K562 (cell line): ENCODE measurements at regions not wholly inside any gene's neighbourhood (a gene's known extent, or its start where the extent isn't known, plus 50 kb on each side); places are given as distances from the start of the nearest gene placed in this dataset.

Source experiments
- ATAC-seq: fragments of 200-7000 bp; cut with Tn5 transposase; 3 replicates; pipeline ENCODE4 v1.9.1; 2020; ENCODE audit warnings: moderate library complexity
- BruUV-seq: library from RNA; stranded (reverse); fragments of 400-500 nt; replicated peaks from 2 replicates; lab custom pipeline; 2021; lab: Mats Ljungman, UMichigan
- CTCF ChIA-PET: fragments of 300-600 bp; formaldehyde crosslinking; extraction: SDS; loops from one replicate; lab custom pipeline; 2021; ENCODE audit warnings: low intra/inter-chr PET ratio; lab: Yijun Ruan, JAX
- POLR2A ChIA-PET: fragments of 300-600, 350-650 bp; sonication (Branson Sonifier 250); formaldehyde crosslinking; extraction: SDS; loops from one replicate; lab custom pipeline; 2021; ENCODE audit warnings: antibody characterized with exemption, inconsistent platforms; lab: Yijun Ruan, JAX
- DNase-seq, 4 experiments: peaks; one replicate each; pipeline versions ENCODE4 v3.0.0 to v3.0.0-alpha.2; 2011 to 2018; ENCODE audit warnings: low spot score in 3 of 4, mixed read lengths in 3 of 4; ENCODE audit errors: extremely low read depth in 1 of 4
- FAIRE-seq: peaks from 2 replicates; lab custom pipeline; 2011; peaks lifted over from hg19 to GRCh38; lab: Jason Lieb, UNC
- H2AFZ ChIP-seq: 2 replicates; pipeline ENCODE4 v1.6.0; 2011; ENCODE audit warnings: low read depth, low read length, control low read depth, inconsistent platforms
- H3K27ac ChIP-seq: fragments of 200-600 bp; 3 replicates; pipeline ENCODE4 v1.8.0; 2011; ENCODE audit warnings: low read depth, mild to moderate bottlenecking, control low read depth, inconsistent platforms, low read length, moderate library complexity, mixed read lengths; ENCODE audit errors: extremely low read depth
- H3K27me3 ChIP-seq, 2 experiments: fragments of 300-600 bp in 1 of 2; 2 replicates in 1 of 2; 3 replicates in 1 of 2; pipeline versions ENCODE4 v1.6.0 to v1.8.0; 2011; ENCODE audit warnings: inconsistent platforms in 2 of 2, low read length in 2 of 2, mild to moderate bottlenecking in 1 of 2, mixed read lengths in 1 of 2, moderate library complexity in 1 of 2; ENCODE audit not compliant: control insufficient read depth in 2 of 2, insufficient read depth in 2 of 2
- H3K36me3 ChIP-seq: fragments of 300-600 bp; 3 replicates; pipeline ENCODE4 v1.8.0; 2011; ENCODE audit warnings: mild to moderate bottlenecking, low read length, inconsistent platforms; ENCODE audit not compliant: control insufficient read depth, insufficient read depth
- H3K4me1 ChIP-seq, 2 experiments: fragments of 200-600 bp in 1 of 2; replicated peaks in 1 of 2; 2 replicates in 1 of 2; 3 replicates in 1 of 2; pipeline versions ENCODE4 v1.5.1 to v1.8.0; 2011; ENCODE audit warnings: inconsistent platforms in 2 of 2, low read length in 2 of 2, mild to moderate bottlenecking in 1 of 2, mixed read lengths in 1 of 2, moderate library complexity in 1 of 2; ENCODE audit not compliant: control insufficient read depth in 2 of 2, insufficient read depth in 2 of 2
- H3K4me2 ChIP-seq: 2 replicates; pipeline ENCODE4 v1.6.1; 2011; ENCODE audit warnings: low read length, control low read depth, inconsistent platforms, mixed read lengths; ENCODE audit not compliant: insufficient read depth
- H3K4me3 ChIP-seq: fragments of 200-600 bp; sonication (generic), shearing (Covaris generic); 2 replicates; pipeline ENCODE4 v1.5.1; 2016; ENCODE audit warnings: control low read depth, inconsistent platforms
- H3K79me2 ChIP-seq: fragments of 200-600 bp; 3 replicates; pipeline ENCODE4 v1.8.0; 2011; ENCODE audit warnings: low read length, inconsistent platforms; ENCODE audit not compliant: control insufficient read depth, insufficient read depth
- H3K9ac ChIP-seq, 2 experiments: 2 replicates each; pipeline versions ENCODE4 v1.6.0 to v1.6.1; 2011; ENCODE audit warnings: low read depth in 2 of 2, low read length in 2 of 2, control low read depth in 1 of 2, inconsistent platforms in 1 of 2, mild to moderate bottlenecking in 1 of 2, mixed read lengths in 1 of 2; ENCODE audit not compliant: insufficient read depth in 1 of 2
- H3K9me1 ChIP-seq: one replicate; pipeline ENCODE4 v1.6.0; 2011; ENCODE audit warnings: inconsistent platforms, mild to moderate bottlenecking, low read length, moderate library complexity; ENCODE audit not compliant: control insufficient read depth, insufficient read depth
- H3K9me3 ChIP-seq: replicated peaks from 2 replicates; pipeline ENCODE4 v1.5.1; 2011; ENCODE audit warnings: low read depth, low read length, inconsistent platforms; ENCODE audit not compliant: control insufficient read depth, insufficient read depth
- H4K20me1 ChIP-seq: replicated peaks from 2 replicates; pipeline ENCODE4 v1.6.1; 2011; ENCODE audit warnings: low read length, inconsistent platforms, mixed read lengths; ENCODE audit not compliant: control insufficient read depth, insufficient read depth
- EP300 ChIP-seq: IDR thresholded peaks from 2 replicates; pipeline ENCODE4 v1.6.1; 2012; ENCODE audit warnings: low read length, improper control_type of control experiment
- ERF ChIP-seq: fragments of 450-650 bp; formaldehyde crosslinking; IDR thresholded peaks from 2 replicates; pipeline ENCODE4 v1.4.0; 2020; ENCODE audit warnings: mild to moderate bottlenecking, mixed read lengths
- IFI16 ChIP-seq: fragments of 250-450 bp; sonication (Bioruptor Pico); IDR thresholded peaks from 2 replicates; pipeline ENCODE4 v2.1.2; 2022; ENCODE audit warnings: mild to moderate bottlenecking, inconsistent platforms
- MBD1 ChIP-seq: fragments of 250-450 bp; sonication (Bioruptor Pico); IDR thresholded peaks from 2 replicates; pipeline ENCODE4 v1.8.0; 2022; ENCODE audit warnings: inconsistent platforms
- PATZ1 ChIP-seq: fragments of 250-450 bp; sonication (Bioruptor Pico); IDR thresholded peaks from 2 replicates; pipeline ENCODE4 v1.5.0; 2020; ENCODE audit warnings: mild to moderate bottlenecking, borderline replicate concordance
- PHB ChIP-seq: fragments of 250-450 bp; sonication (Bioruptor Pico); IDR thresholded peaks from 2 replicates; pipeline ENCODE4 v1.5.0; 2021
- TGIF2 ChIP-seq: sonication (generic); formaldehyde crosslinking; IDR thresholded peaks from 2 replicates; pipeline ENCODE4 v1.8.1; 2022; ENCODE audit warnings: mild to moderate bottlenecking, missing genetic modification reagents, moderate library complexity
- THAP7 ChIP-seq: fragments of 250-450 bp; sonication (Bioruptor Pico); IDR thresholded peaks from 2 replicates; pipeline ENCODE4 v1.5.0; 2021
- ZNF232 ChIP-seq: sonication (generic); formaldehyde crosslinking; IDR thresholded peaks from 2 replicates; pipeline ENCODE4 v1.8.0; 2022; ENCODE audit warnings: mild to moderate bottlenecking, missing genetic modification reagents
- ZNF431 ChIP-seq: sonication (generic); formaldehyde crosslinking; IDR thresholded peaks from 2 replicates; pipeline ENCODE4 v1.8.0; 2022; ENCODE audit warnings: mild to moderate bottlenecking, missing genetic modification reagents
- ZNF609 ChIP-seq: sonication (generic); formaldehyde crosslinking; IDR thresholded peaks from 2 replicates; pipeline ENCODE4 v1.8.1; 2023; ENCODE audit warnings: missing genetic modification reagents, mild to moderate bottlenecking, borderline replicate concordance
- WGBS: fragments of 100-300 bp; shearing (Covaris generic); methylation state at CpG from one replicate; pipeline ENCODE4 v1.1.6; 2016; ENCODE audit warnings: low coverage, mixed read lengths; ENCODE audit not compliant: insufficient coverage; ENCODE audit errors: missing lambda C conversion rate; 5-methylcytosine and 5-hydroxymethylcytosine counted together
- in situ Hi-C: fragments of 300-500 bp; cut with MboI; formaldehyde crosslinking; loops from 4 replicates; pipeline ENCODE4 v1.15.0; 2018; ENCODE audit warnings: inconsistent platforms, mixed read lengths
- intact Hi-C: fragments of 100-400 bp; cut with micrococcal nuclease; formaldehyde crosslinking; loops from 2 replicates; pipeline ENCODE4 v1.14.2; 2022

- Histone ChIP-seq H3K79me2 (no peaks in the 10 kb centered on the region), H3K9ac (no peak overlapping the region), H3K9me3 (no peaks in the 10 kb centered on the region), H2AFZ (no peak overlapping the region), H3K4me2 (no peak overlapping the region), H3K36me3 (no peaks in the 10 kb centered on the region), H3K4me3 (no peak overlapping the region), H4K20me1 (no peaks in the 10 kb centered on the region), H3K27ac (no peak overlapping the region), H3K4me1 (no peaks in the 10 kb centered on the region), H3K9me1 (no peaks in the 10 kb centered on the region), H3K27me3 (no peaks in the 10 kb centered on the region)
- FAIRE-seq (no peak), ATAC-seq (no peak), DNase-seq (no peak)
- 0% methylated on average over 1 of the region's 1 CpG for WGBS
- intact Hi-C loops, result no loop called here
- in situ Hi-C loops, result no loop called here
- no TSS peak for BruUV-seq
- POLR2A ChIA-PET, result no interaction called here
- CTCF ChIA-PET, result no interaction called here
- no peak for TF ChIP-seq TGIF2 (CRISPR knock-in tag)
- no peak for TF ChIP-seq IFI16 (CRISPR knock-in tag)
- no peak for TF ChIP-seq ZNF609 (CRISPR knock-in tag)
- TF ChIP-seq PATZ1 (CRISPR knock-in tag), result no peak
- no peak for TF ChIP-seq MBD1 (CRISPR knock-in tag)
- TF ChIP-seq PHB, result no peak
- TF ChIP-seq THAP7 (CRISPR knock-in tag), result no peak
- TF ChIP-seq ERF (CRISPR knock-in tag), result no peak
- no peak for TF ChIP-seq EP300
- no peak for TF ChIP-seq ZNF431 (CRISPR knock-in tag)
- no peak for TF ChIP-seq ZNF232 (CRISPR knock-in tag)
Observed at GRCh38 chr6:93954584-93954983, 535.2 kb upstream of the EPHA7 start.
